GM12874 (cell line): ENCODE measurements at regions not wholly inside any gene's neighbourhood (a gene's known extent, or its start where the extent isn't known, plus 50 kb on each side); places are given as distances from the start of the nearest gene placed in this dataset.

Experiments used
- CTCF ChIP-seq: IDR thresholded peaks from 2 replicates; pipeline ENCODE4 v1.5.1; 2011; ENCODE audit warnings: low read depth, mild to moderate bottlenecking, control low read depth, low read length, moderate library complexity; ENCODE audit not compliant: insufficient read depth

- no peak for TF ChIP-seq CTCF
Observed at GRCh38 chr2:199070322-199070949, 387.3 kb downstream of the SATB2 start.

GRCh38 chr2:199064201-199064600, 393.5 kb downstream of the SATB2 start:
- TF ChIP-seq CTCF: no peak

GRCh38 chr2:199057936-199058335, 399.8 kb downstream of the SATB2 start:
- TF ChIP-seq CTCF: no peak

GRCh38 chr2:199055336-199055735, 402.4 kb downstream of the SATB2 start:
- TF ChIP-seq CTCF: no peak

- TF ChIP-seq CTCF: no peak
Observed at GRCh38 chr2:199042660-199043379, 414.9 kb downstream of the SATB2 start.

- TF ChIP-seq CTCF: no peak
Observed at GRCh38 chr2:199040522-199040921, 417.2 kb downstream of the SATB2 start.

GRCh38 chr2:199025146-199025545, 432.6 kb downstream of the SATB2 start:
- no peak for TF ChIP-seq CTCF
